Stimulated activated CD4-positive, alpha-beta T cell treated with anti-CD3 and anti-CD28 coated beads, Interleukin-2, amount 100 ng/mL, for 24 hours (primary cell): ENCODE measurements at regions not wholly inside any gene's neighbourhood (a gene's known extent, or its start where the extent isn't known, plus 50 kb on each side); places are given as distances from the start of the nearest gene placed in this dataset.
"Not testable (repeated sequence)": the region's sequence is repeated elsewhere in the genome, so short reads cannot be mapped to it uniquely, and the experiment has no call there.

ENCODE experiments used
- DNase-seq, 2 donors: peaks; one replicate each; pipeline ENCODE4 v3.0.0-alpha.2; 2020

- DNase-seq: no peak
Observed at GRCh38 chr16:64287655-64288528, 834.0 kb downstream of the CDH11 start.

DNA sequence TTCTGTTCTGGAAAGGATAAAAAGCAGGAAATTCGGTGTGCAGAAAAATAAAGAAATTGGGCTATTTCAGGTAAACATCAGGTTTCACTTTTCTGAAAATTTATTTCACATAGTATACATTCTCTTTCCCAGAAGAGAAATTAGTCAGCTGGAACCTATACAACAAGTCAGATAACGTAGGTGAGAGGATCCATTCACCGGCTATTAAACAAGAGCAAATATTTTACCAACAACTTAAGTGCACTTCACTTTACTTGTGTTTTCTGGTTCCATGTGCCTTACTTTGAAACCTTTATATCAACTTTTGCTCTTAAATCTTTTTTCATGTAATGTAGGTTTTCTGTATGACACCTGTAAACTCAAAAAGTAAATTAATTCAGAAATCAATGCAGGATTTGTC lies 839.7 kb downstream of the CDH11 start:
- no peak for DNase-seq

DNA sequence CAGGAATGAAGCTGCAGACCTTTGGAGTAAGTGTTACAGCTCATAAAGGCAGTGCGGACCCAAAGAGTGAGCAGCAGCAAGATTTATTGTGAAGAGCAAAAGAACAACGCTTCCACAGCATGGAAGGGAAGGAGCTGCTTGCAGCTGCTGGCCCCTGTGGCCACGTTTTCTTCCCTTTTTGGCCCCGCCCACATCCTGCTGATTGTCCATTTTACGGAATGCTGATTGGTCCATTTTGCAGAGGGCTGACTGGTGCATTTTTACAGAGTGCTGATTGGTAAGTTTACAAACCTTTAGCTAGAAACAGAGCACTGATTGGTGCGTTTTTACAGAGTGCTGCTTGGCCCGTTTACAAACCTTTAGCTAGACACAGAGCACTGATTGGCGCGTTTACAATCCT lies 841.5 kb downstream of the CDH11 start:
- DNase-seq: no peak

- DNase-seq: no peak
Observed at GRCh38 chr16:64278196-64278595, 843.7 kb downstream of the CDH11 start.

- DNase-seq: no peak
Observed at GRCh38 chr16:64276646-64277045, 845.2 kb downstream of the CDH11 start.

DNA sequence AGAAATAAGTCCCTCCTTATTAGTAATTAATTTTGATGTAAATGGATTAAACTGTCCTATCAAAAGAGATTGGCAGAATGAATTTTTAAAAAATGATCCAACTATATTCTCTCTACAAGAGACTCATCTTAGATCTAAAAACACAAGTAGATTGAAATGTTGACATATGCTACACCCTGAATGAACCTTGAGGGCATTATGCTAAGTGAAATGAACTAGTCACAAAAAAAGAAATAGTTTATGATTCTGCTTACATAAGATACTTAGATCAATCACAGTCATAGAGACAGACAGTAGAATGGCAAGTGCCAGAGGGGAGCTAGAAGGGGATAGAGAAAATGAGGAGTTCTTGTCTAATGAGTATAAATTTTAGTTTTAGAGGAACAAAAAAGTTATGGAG lies 849.8 kb downstream of the CDH11 start:
- no peak for DNase-seq

DNA sequence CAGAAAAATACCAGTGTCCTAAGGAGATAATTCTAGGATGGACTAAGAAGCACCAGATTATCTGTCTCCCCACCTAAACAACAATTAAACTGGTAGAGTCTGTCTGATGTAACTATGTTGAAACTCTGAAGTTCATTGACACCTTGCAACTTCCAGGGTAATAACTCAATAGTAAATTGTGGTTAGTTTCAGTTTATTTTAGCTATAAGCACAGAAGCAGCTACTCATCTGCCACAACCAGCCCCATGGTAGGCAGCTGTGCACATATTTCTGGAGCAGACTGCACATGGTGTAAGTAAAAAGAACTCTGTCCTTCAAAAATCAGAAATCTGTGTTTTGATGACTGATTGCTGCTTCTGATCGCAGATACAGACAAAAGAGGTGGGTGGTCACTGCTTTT lies 852.1 kb downstream of the CDH11 start:
- DNase-seq: no peak

- no peak for DNase-seq
Observed at GRCh38 chr16:64265756-64266155, 856.1 kb downstream of the CDH11 start.

- DNase-seq: not testable (repeated sequence)
Observed at GRCh38 chr16:64260631-64261401, 861.0 kb downstream of the CDH11 start.

GRCh38 chr16:64254443-64255367 lies 867.2 kb downstream of the CDH11 start:
- DNase-seq: no peak

- DNase-seq: no peak
Observed at GRCh38 chr16:64253525-64253924, 868.3 kb downstream of the CDH11 start.

- DNase-seq: no peak
Observed at GRCh38 chr16:64253096-64253495, 868.8 kb downstream of the CDH11 start.

- DNase-seq: no peak
Observed at GRCh38 chr16:64251742-64252141, 870.1 kb downstream of the CDH11 start.

GRCh38 chr16:64250866-64251265 lies 871.0 kb downstream of the CDH11 start:
- no peak for DNase-seq

GRCh38 chr16:64242492-64242891 lies 879.4 kb downstream of the CDH11 start:
- DNase-seq: no peak

DNA sequence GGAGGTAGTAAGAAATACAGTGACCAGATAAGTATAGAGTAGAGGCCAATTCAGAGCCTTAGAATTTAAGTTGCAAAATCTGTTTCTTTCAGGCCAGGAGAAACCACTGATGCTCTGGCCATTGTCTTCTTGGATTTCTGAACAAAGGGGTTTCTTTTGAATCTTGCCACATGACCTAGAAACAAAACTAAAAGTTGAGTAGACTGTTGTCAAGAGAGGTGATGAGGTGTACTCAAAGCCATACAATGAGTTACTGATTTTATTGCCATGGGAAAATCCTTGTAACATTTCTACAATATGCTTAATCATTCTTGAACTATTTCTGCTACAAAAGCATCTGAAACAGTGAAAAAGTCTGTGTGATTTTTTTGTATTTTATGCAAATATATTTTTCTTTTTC lies 881.3 kb downstream of the CDH11 start:
- no peak for DNase-seq

GRCh38 chr16:64238571-64238970 lies 883.3 kb downstream of the CDH11 start:
- no peak for DNase-seq

DNA sequence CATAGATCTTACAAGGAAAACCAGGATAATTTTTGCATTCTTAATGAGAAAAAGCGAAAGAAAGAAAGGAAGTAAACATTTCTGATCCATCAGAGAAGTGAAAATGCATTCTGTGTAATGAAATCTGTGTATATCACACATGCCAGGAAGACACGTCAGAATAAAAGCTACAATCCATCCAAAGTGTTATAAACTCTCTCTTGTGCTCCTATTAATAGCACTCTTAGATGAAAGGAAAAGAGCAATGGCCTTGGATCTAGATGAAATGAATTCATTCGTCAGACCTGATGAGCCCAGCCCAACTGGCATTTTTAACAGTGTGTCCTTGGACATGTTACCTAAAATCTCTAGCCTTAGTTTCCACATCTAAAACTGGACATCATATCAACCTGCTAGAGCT lies 885.5 kb downstream of the CDH11 start:
- no peak for DNase-seq

DNA sequence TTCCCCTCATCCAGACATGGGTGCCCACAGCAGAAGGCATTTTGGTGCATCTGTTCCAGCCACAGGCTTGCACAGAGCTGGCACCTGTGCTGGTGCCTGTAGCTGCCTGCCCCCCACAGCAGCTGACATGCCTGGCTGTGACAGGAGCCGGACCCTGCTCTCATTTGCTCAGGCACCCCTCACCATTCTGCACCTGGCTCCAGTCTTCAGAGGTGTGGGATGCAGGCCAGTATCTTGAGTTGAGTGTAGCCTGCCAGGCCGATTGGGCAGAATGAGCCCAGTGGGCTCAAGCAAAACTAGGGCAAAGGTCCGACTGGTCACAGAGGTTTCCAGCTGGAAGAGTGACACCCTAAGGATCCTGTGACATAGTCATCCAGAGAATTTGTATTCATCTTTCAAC lies 887.7 kb downstream of the CDH11 start:
- DNase-seq: no peak

DNA sequence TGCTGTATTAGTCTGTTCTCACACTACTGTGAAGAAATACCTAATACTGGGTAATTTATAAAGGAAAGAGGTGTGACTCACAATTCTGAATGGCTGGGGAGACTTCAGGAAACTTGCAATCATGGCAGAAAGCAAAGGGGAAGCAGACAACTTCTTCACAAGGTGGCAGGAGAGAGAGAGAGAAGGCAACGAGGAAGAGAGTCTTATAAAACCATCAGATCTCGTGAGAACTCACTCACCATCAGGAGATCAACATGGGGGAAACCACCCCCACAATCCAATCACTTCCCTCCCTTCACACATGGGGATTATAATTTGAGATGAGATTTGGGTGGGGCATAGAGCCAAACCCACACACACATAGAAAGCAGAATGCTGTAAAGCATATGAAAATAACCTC lies 896.2 kb downstream of the CDH11 start:
- no peak for DNase-seq

DNA sequence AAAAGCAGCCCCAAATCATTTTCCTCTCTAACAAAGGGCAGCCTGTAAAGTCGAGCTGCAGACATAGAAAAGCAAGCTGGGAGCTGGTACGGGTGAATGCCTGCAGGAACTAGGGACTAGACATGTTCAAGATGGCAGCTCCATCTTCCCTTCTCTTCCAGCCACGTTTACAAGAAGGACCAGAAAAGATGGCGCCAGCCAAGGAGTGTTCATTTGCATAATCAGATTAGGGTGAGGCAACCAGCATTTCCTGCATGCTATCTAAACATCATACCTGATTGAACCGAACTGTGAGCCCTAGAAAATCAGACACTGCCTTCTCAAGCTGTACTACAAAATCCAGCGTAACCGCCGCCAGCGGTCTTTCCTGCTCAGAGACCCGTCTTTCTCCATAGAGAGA lies 896.8 kb downstream of the CDH11 start:
- DNase-seq: no peak

DNA sequence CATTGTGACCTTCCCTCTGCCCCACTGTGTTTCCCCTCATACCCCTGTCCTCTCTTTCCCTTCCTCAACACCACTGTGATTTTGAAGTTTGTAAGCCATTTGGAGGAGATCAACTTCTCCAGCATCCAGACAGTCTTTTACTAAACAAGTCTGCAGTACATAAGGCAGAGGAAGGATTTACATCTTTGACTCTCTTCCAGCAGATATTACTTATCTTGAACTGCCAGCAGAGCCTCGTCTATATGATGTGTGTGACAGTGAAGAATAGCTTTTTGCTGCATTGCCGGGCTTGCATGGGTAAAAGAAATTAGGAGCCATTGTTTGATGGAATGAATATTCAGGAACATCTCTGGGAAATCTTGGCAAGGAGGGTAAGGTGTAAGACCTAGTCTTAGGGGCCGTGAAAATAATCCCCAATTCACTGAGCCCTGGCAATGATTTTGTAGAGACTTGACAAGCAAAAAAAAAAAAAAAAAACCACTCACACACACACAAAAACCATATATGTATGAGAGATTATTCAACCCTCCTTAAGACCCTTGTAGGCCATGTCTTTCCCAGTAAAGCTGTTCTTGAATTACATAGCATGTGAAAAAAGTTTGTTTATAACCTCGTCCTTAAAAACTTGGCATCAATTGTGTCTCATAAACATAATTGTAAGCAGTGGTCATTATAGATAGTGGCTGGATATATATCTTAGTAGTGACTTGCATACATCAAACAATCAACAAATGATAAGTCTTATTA lies 903.9 kb downstream of the CDH11 start:
- DNase-seq: no peak
